HG02798 (cell line): ENCODE measurements at regions not wholly inside any gene's neighbourhood (a gene's known extent, or its start where the extent isn't known, plus 50 kb on each side); places are given as distances from the start of the nearest gene placed in this dataset.
"Not testable (repeated sequence)": the region's sequence is repeated elsewhere in the genome, so short reads cannot be mapped to it uniquely, and the experiment has no call there.

Experiments used
- ATAC-seq: cut with Tn5 transposase; IDR thresholded peaks from one replicate; pipeline ENCODE4 v1.9.1; 2021; ENCODE audit warnings: mild to moderate bottlenecking; ENCODE audit not compliant: unreplicated experiment, poor library complexity

GRCh38 chr16:65834688-65835087, 531.8 kb upstream of the CDH5 start:
- no peak for ATAC-seq

GRCh38 chr16:65833171-65833871, 533.2 kb upstream of the CDH5 start:
- ATAC-seq, result no peak

DNA sequence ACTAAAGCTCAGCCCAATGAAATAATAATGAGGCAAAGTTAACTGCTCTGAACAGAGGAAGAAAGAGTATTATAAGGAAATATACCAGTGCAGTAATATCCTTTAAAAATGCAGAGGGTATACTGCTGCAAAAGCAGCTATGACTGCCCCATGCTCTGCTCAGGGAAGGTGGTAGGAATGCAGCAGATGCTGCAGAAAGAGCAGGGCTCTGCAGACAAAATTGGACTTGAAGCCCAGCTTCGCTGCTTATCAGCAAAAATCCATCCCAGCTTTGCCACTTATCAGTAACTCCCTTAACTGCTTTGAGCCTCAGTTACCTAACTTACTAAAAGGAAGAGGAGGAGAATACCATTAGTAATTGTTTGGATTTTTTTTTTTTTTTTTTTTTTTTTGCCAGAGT, 533.8 kb upstream of the CDH5 start:
- ATAC-seq, result no peak

DNA sequence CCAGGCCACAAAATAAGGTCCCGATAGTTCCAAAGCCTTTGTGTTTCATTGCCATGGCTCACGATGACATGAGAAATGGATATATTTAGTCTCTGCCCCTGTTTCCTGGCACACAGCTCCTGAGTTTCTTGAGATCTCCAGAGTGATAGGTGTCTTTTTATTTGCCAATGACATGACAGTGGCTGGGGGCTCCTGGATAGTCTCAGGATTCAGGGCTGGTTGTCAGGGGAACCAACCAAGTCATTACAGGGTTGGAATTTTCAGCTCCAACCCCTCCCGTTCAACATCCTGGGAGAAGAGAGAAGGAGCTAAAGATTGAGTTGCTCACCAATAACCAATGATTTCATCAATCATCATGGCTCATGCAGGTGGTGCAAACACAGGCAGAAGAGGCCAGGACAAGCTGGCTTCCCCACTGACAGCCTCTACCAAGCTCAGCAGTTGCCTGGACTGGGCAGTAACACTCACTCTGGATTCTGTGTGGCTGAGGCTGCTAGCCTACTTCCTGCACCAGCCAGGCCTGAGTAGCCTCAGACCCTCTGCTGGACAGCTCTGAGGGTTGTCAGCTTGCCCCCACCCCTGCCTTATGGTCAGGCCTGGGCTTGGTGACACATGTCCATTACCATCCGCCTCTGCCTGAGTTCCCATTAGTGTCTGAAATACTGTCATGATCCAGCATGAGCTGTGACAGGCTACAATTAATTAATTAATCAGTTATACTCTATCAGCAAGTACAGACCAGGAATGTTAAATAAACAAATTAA, 534.4 kb upstream of the CDH5 start:
- ATAC-seq, result no peak

DNA sequence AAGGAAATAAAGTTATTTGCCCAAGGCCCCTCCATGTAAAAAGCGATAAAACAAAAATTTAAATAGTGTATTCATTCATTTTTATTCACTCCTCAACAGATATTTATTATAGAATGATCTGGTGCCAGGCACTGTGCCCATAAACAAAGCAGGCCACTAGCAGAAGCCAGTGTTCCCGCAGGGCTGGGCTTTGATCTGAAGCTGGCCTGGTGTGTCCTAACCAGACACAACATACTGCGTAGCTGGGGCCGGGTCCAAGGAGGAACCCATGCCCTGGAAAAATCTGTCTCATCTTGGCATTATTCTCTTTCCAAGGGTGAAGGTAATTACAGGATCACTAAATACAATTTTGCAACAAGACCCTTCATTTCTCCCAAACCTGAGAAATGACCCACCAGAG, 537.4 kb upstream of the CDH5 start:
- ATAC-seq, result no peak

GRCh38 chr16:65828296-65828695, 538.2 kb upstream of the CDH5 start:
- no peak for ATAC-seq

DNA sequence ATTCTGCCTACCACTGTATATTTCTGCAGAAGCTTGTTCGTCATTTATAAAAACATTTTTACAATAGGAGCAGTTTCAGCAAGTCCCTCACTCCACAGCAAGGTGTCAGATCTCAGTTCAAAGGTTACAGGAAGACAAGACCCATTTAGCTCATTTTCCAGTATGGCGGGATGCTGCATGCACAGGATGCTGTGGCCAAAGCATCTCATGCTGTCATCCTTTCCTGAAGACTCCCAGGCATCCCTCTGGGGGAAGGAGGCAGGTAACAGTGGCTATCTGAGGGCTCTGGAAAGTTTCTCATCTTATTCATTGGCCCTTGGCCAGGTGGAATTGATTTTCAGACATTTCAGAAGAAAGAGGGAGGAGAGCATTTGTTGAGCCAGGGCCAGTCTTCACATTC, 539.3 kb upstream of the CDH5 start:
- ATAC-seq, result no peak

- ATAC-seq, result no peak
Measured at GRCh38 chr16:65825191-65825856, 541.2 kb upstream of the CDH5 start.

GRCh38 chr16:65822148-65822547, 544.3 kb upstream of the CDH5 start:
- no peak for ATAC-seq

- ATAC-seq, result no peak
Measured at GRCh38 chr16:65819136-65819898, 547.2 kb upstream of the CDH5 start.

DNA sequence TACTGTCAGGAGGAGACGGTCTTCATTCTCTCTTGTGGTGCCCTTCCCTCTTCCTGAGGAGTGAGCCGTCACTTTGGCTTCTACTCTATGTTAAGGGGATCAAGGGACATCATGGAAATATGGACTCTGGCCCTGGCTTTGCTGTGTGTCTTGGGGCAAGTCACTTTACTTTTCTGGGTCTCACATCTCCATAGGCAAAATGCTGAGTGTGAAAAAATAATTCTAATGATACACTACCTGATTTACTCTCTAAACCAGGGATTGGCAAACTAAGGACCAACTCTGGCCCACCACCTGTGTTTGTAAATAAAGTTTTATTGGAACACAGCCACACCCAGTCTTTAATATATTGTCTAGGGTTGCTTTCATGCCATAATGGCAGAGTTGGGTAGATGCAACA, 548.7 kb upstream of the CDH5 start:
- ATAC-seq, result no peak

DNA sequence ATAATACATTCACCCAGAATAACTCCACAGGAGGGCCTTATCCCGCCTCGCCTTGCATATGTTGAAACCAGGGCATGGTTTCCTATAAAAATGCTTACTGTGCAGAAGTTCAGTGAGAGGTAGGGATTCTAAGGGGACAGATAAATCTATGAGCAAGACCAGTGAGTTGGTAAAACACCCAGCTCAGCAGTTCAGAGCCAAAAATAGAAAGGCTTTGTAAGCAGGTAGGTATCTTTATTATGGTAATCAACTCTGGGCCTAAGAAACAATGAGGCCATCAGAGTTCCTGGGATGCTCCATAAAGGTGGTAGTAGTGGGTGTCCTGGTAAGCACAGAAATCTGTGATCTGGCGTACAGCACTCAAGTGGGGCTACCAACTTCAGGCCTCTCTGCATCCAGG, 549.4 kb upstream of the CDH5 start:
- no peak for ATAC-seq

DNA sequence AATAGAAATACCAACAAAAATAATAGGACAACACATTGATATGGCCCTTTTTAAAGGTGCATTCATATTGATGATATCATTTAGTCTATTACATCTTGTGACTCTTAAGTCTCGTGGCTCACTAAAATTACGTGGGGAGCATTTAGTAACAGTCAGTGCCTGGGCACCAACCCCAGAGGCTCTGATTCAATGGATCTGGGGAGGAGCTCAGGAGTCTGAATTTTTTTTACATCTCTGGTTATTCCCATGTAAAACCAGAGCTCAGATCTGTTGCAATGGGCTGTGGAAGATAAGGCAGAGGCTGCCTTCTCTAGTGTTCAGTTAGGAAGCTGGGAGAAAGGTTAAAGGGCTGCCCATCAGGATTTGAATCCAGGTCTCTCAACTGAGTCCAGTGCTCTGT, 549.9 kb upstream of the CDH5 start:
- no peak for ATAC-seq

DNA sequence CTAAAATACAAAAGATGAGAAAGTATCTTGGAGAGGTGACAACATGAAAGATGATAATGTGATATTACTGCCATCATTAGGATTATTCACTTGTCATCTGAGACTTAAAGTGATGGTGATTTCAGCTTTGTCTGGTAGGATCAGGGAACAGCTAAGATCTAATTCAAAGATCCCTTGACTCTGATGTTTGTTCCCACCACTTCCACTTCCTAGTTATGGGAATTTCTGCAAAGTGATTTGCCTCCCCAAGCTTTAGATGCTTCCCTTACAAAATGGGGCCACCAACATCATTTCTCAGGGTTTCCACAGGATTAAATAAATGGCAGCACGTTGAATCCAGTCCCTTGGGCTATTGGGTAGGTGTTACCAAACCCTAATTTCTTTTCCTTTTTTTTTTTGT, 550.8 kb upstream of the CDH5 start:
- no peak for ATAC-seq

DNA sequence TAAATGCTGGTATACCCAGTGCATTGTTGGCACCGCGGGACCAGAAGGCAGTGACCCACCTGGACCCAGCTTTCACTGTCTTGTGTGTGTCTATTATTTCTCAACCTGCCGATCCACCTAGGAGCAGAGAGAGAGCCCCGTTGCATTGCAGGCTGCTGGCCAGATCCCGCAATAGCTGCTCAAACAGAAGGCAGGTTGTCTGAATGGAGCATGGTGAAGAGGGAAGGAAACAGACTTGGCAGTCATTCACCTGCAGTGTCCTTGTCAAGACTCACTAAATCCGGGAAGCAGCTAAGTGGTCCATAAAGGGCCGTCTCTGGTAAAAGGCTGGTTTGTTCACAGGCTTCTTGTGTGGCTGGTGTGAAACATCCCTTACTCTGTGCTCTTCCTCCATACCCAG, 552.6 kb upstream of the CDH5 start:
- not testable (repeated sequence) for ATAC-seq

DNA sequence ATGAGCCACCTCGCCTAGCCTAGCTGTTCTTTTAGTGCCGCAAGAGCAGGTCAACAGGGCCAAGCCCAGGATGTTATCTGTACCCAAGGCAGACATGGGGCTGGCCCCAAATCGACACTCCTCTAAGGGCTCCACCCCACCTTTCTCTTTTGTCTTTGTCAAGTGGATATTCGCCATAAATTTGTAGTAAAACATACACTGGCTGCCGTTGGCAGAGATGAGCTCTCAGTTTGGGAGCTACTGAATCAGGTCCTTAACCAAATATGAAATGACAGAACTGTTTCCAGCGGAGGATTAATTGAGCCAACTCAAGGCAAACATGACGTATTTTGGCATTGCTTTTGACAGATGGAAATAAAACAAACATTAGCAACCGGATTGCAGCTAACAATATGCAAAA, 556.9 kb upstream of the CDH5 start:
- ATAC-seq, result no peak

GRCh38 chr16:65808790-65809189, 557.7 kb upstream of the CDH5 start:
- ATAC-seq, result no peak

DNA sequence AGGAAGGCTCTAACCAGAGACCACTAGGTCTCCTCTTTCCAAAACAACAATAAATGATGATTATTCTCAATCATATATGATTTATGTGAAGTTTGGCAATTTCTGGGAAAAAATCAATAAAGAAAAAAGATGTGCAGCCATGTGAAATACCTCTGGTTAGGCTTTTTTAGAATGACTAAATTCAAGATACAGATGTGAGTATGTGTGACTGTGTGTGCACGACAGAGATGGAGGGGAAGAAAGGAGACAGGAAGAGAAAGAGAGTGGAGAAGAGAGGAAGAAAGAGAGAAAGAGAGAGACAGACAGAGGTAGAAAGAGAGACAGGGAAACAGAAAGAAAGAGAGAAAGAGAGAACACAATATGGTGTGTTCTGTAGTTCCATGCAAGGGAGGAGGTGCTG, 558.6 kb upstream of the CDH5 start:
- ATAC-seq, result no peak

- not testable (repeated sequence) for ATAC-seq
Measured at GRCh38 chr16:65805704-65806103, 560.8 kb upstream of the CDH5 start.

DNA sequence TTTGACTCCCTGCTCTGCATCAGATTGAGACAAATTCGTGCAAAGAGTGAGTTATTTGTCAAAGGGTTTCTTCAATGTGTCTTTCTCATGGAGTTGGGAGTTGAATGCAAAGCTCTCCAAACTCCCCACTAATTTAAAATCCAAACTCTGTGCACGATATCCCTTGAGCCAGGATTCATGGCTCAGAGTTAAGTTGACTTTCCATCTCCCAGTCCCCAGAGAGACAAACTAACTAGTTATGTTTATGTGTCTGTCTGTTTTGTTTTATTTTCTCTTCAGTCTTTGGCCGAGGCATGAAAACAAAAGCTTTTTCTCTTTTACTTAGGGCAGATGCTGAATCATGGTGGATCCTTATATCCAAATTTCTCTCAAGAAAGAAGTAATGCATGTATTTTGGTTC, 570.0 kb upstream of the CDH5 start:
- no peak for ATAC-seq

- no peak for ATAC-seq
Measured at GRCh38 chr16:65794973-65795372, 571.5 kb upstream of the CDH5 start.
